Sigmoid colon (tissue), 6 donors: ENCODE measurements at regions not wholly inside any gene's neighbourhood (a gene's known extent, or its start where the extent isn't known, plus 50 kb on each side); places are given as distances from the start of the nearest gene placed in this dataset.

ENCODE experiments used
- DNase-seq: peaks from one replicate; pipeline ENCODE4 v3.0.0-alpha.2; 2019
- H3K27ac ChIP-seq, 4 donors: fragments of 200-600 bp; sonication (generic); one replicate each; pipeline ENCODE4 v1.5.1; 2016 to 2019; ENCODE audit warnings: mild to moderate bottlenecking in 1 of 4
- H3K27me3 ChIP-seq, 3 donors: fragments of 200-600 bp; sonication (generic); one replicate each; pipeline ENCODE4 v1.5.1; 2019; ENCODE audit warnings: mild to moderate bottlenecking in 1 of 3
- H3K36me3 ChIP-seq, 4 donors: fragments of 200-600 bp; sonication (generic); one replicate each; pipeline ENCODE4 v1.5.1; 2016 to 2019
- H3K4me1 ChIP-seq, 4 donors: fragments of 200-600 bp; sonication (generic); one replicate each; pipeline ENCODE4 v1.5.1; 2017 to 2019
- H3K4me3 ChIP-seq, 4 donors: fragments of 200-600 bp; sonication (generic); one replicate each; pipeline ENCODE4 v1.5.1; 2017 to 2019; ENCODE audit warnings: mild to moderate bottlenecking in 2 of 4, moderate library complexity in 1 of 4
- H3K9me3 ChIP-seq, 4 donors: fragments of 200-600 bp in 3 of 4; sonication (generic) in 3 of 4; one replicate each; pipeline versions ENCODE4 v1.5.1 to v1.6.1; 2013 to 2019
- CTCF ChIP-seq, 4 experiments: fragments of 450-650 bp in 3 of 4; fragments of 200-600 bp in 1 of 4; IDR thresholded peaks; one replicate each; pipeline ENCODE4 v1.5.1; 2016 to 2019; ENCODE audit warnings: antibody characterized with exemption in 4 of 4, mild to moderate bottlenecking in 3 of 4, moderate library complexity in 2 of 4
- EP300 ChIP-seq, 4 donors: sonication (generic); formaldehyde crosslinking; IDR thresholded peaks; one replicate each; pipeline ENCODE4 v1.6.1; 2017; ENCODE audit warnings: antibody characterized with exemption in 4 of 4
- POLR2A ChIP-seq, 2 donors: fragments of 450-650 bp; IDR thresholded peaks; one replicate each; pipeline ENCODE4 v1.6.1; 2016; ENCODE audit warnings: antibody characterized with exemption in 2 of 2, mild to moderate bottlenecking in 2 of 2, moderate library complexity in 2 of 2
- POLR2AphosphoS5 ChIP-seq, 4 donors: sonication (generic); formaldehyde crosslinking; IDR thresholded peaks; one replicate each; pipeline ENCODE4 v1.6.1; 2017; ENCODE audit warnings: antibody characterized with exemption in 4 of 4
- WGBS, 2 donors: extraction: QIAGEN DNeasy Blood & Tissue Kit; methylation state at CpG; one replicate each; pipeline ENCODE4 v1.1.7; 2013; 5-methylcytosine and 5-hydroxymethylcytosine counted together
- intact Hi-C: fragments of 100-400 bp; cut with DNase I; formaldehyde crosslinking; loops from one replicate; pipeline ENCODE4 v1.15.1; 2023
- donor health status: healthy with polysubstance abuse.
- donor health status: healthy.

GRCh38 chr14:73784181-73784987 is 67.2 kb upstream of the PTGR2 start:
- intact Hi-C loops = no loop called here
- peak; percentile 70 for DNase-seq
- peak; percentile 69 to 89 (median 78) for TF ChIP-seq POLR2AphosphoS5 (IDR thresholded peaks at IDR 0.05)
- no peak for TF ChIP-seq POLR2A (IDR thresholded peaks at IDR 0.05)
- TF ChIP-seq EP300 (IDR thresholded peaks at IDR 0.05) = peak in 2 of 4 donors; percentile 58 to 85
- H3K27ac ChIP-seq = peak overlapping the region; percentile 96 to 99 (median 98)
- H3K4me1 ChIP-seq = peaks cover 0 to 74% (median 61%) of the 10 kb centered on the region in 4 donors
- WGBS, 2 donors = 30 to 34% methylated on average over 8 of the region's 8 CpGs
- no peaks in the 10 kb centered on the region for H3K36me3 ChIP-seq
- no peaks in the 10 kb centered on the region for H3K27me3 ChIP-seq
- H3K9me3 ChIP-seq = no peaks in the 10 kb centered on the region
- peak overlapping the region in 1 of 4 donors; percentile 73 for H3K4me3 ChIP-seq

- H3K4me3 ChIP-seq = peak overlapping the region in 1 of 4 donors; percentile 10
- no peak for TF ChIP-seq POLR2AphosphoS5 (IDR thresholded peaks at IDR 0.05)
- no peak for TF ChIP-seq POLR2A (IDR thresholded peaks at IDR 0.05)
- no peak for TF ChIP-seq CTCF (IDR thresholded peaks at IDR 0.05)
- no peak for TF ChIP-seq EP300 (IDR thresholded peaks at IDR 0.05)
- intact Hi-C loops = no loop called here
- peaks cover 2 to 73% (median 59%) of the 10 kb centered on the region in 4 donors for H3K4me1 ChIP-seq
- no peaks in the 10 kb centered on the region for H3K36me3 ChIP-seq
- peak overlapping the region; percentile 96 to 99 (median 98) for H3K27ac ChIP-seq
- WGBS, 2 donors = 57 to 67% methylated on average over 10 of the region's 10 CpGs
- no peaks in the 10 kb centered on the region for H3K27me3 ChIP-seq
- no peaks in the 10 kb centered on the region for H3K9me3 ChIP-seq
- DNase-seq = peak; percentile 64
Observed at GRCh38 chr14:73783107-73783727, 68.4 kb upstream of the PTGR2 start.

- Histone ChIP-seq H3K4me3 (no peak overlapping the region), H3K27ac (peak overlapping the region; percentile 96 to 99 (median 98)), H3K36me3 (no peaks in the 10 kb centered on the region), H3K27me3 (no peaks in the 10 kb centered on the region), H3K4me1 (peaks cover 2 to 72% (median 58%) of the 10 kb centered on the region in 4 donors), H3K9me3 (no peaks in the 10 kb centered on the region)
- DNase-seq = no peak
- TF ChIP-seq CTCF (IDR thresholded peaks at IDR 0.05) (no peak), POLR2AphosphoS5 (IDR thresholded peaks at IDR 0.05) (no peak), POLR2A (IDR thresholded peaks at IDR 0.05) (no peak), EP300 (IDR thresholded peaks at IDR 0.05) (no peak)
- intact Hi-C loops = no loop called here
- 94 to 97% methylated on average over 2 of the region's 2 CpGs for WGBS, 2 donors
Observed at GRCh38 chr14:73782623-73783022, 68.4 kb upstream of the PNMA1 start.

GRCh38 chr14:73780896-73781295 is 66.7 kb upstream of the PNMA1 start:
- TF ChIP-seq POLR2AphosphoS5 (IDR thresholded peaks at IDR 0.05) = no peak
- no peak for TF ChIP-seq CTCF (IDR thresholded peaks at IDR 0.05)
- TF ChIP-seq POLR2A (IDR thresholded peaks at IDR 0.05) = no peak
- no peak for TF ChIP-seq EP300 (IDR thresholded peaks at IDR 0.05)
- 86 to 87% methylated on average over 3 of the region's 3 CpGs for WGBS, 2 donors
- no peaks in the 10 kb centered on the region for H3K9me3 ChIP-seq

GRCh38 chr14:73780391-73780790 is 66.2 kb upstream of the PNMA1 start:
- peak; percentile 41 for DNase-seq
- Histone ChIP-seq H3K27me3 (no peaks in the 10 kb centered on the region), H3K36me3 (no peaks in the 10 kb centered on the region), H3K9me3 (no peaks in the 10 kb centered on the region), H3K27ac (peak overlapping the region in 2 of 4 donors; percentile 98 to 99), H3K4me1 (peaks cover 2 to 85% (median 78%) of the 10 kb centered on the region in 4 donors), H3K4me3 (no peak overlapping the region)
- TF ChIP-seq POLR2A (IDR thresholded peaks at IDR 0.05) (no peak), CTCF (IDR thresholded peaks at IDR 0.05) (no peak), POLR2AphosphoS5 (IDR thresholded peaks at IDR 0.05) (no peak), EP300 (IDR thresholded peaks at IDR 0.05) (no peak)
- intact Hi-C loops = no loop called here
- WGBS, 2 donors = 88 to 89% methylated on average over 4 of the region's 4 CpGs

More at GRCh38 chr14:73780896-73781295, 66.7 kb upstream of the PNMA1 start:
- Histone ChIP-seq H3K36me3 (no peaks in the 10 kb centered on the region), H3K27ac (peak overlapping the region in 2 of 4 donors; percentile 98 to 99), H3K27me3 (no peaks in the 10 kb centered on the region), H3K4me3 (no peak overlapping the region), H3K4me1 (peaks cover 2 to 85% (median 75%) of the 10 kb centered on the region in 4 donors)
- intact Hi-C loops = no loop called here
- DNase-seq = no peak
